Activated B cell treated with CpG ODN at 0.5 μM for 24 hours (primary cell): ENCODE measurements at regions not wholly inside any gene's neighbourhood (a gene's known extent, or its start where the extent isn't known, plus 50 kb on each side); places are given as distances from the start of the nearest gene placed in this dataset.

Experiments used
- ATAC-seq: fragments of 200-7000 bp; cut with Tn5 transposase; one replicate; pipeline ENCODE4 v1.10.0; 2021; ENCODE audit warnings: low read depth, mild to moderate bottlenecking, moderate library complexity
- CTCF ChIA-PET: fragments of 350-600 bp; sonication (Branson Sonifier 250); formaldehyde crosslinking; loops from one replicate; lab custom pipeline; 2021; ENCODE audit warnings: antibody characterized with exemption; lab: Charles Lee
- POLR2A ChIA-PET: fragments of 350-600 bp; sonication (Branson Sonifier 250); formaldehyde crosslinking; loops from one replicate; lab custom pipeline; 2021; ENCODE audit warnings: antibody characterized with exemption; lab: Charles Lee
- DNase-seq: peaks from one replicate; pipeline ENCODE4 v3.0.0; 2022
- H3K27ac Mint-ChIP-seq: one replicate; pipeline ENCODE4 v1.8.0; 2020; ENCODE audit warnings: mixed read lengths
- H3K27me3 Mint-ChIP-seq: one replicate; pipeline ENCODE4 v1.8.0; 2021; ENCODE audit warnings: mixed read lengths
- H3K36me3 Mint-ChIP-seq: one replicate; pipeline ENCODE4 v1.8.0; 2021; ENCODE audit warnings: low read depth, mixed read lengths
- H3K4me1 Mint-ChIP-seq: one replicate; pipeline ENCODE4 v1.8.0; 2021; ENCODE audit warnings: mixed read lengths
- H3K4me3 Mint-ChIP-seq: one replicate; pipeline ENCODE4 v1.8.0; 2020; ENCODE audit warnings: mild to moderate bottlenecking, mixed read lengths
- H3K9me3 Mint-ChIP-seq: one replicate; pipeline ENCODE4 v1.8.0; 2020; ENCODE audit warnings: mixed read lengths
- intact Hi-C: fragments of 100-400 bp; cut with micrococcal nuclease; formaldehyde crosslinking; loops from one replicate; pipeline ENCODE4 v1.15.1; 2024
- TF ChIP-seq, protein P1 (sequence below): fragments of 200-600 bp; IDR thresholded peaks from one replicate; pipeline ENCODE4 v1.8.0; 2022; ENCODE audit warnings: antibody characterized with exemption, mild to moderate bottlenecking

GRCh38 chr5:52597625-52598024, 190.1 kb upstream of the ITGA1 start:
- ATAC-seq (no peak), DNase-seq (no peak)
- H3K27ac Mint-ChIP-seq = no peak overlapping the region
- TF ChIP-seq, protein P1, sequence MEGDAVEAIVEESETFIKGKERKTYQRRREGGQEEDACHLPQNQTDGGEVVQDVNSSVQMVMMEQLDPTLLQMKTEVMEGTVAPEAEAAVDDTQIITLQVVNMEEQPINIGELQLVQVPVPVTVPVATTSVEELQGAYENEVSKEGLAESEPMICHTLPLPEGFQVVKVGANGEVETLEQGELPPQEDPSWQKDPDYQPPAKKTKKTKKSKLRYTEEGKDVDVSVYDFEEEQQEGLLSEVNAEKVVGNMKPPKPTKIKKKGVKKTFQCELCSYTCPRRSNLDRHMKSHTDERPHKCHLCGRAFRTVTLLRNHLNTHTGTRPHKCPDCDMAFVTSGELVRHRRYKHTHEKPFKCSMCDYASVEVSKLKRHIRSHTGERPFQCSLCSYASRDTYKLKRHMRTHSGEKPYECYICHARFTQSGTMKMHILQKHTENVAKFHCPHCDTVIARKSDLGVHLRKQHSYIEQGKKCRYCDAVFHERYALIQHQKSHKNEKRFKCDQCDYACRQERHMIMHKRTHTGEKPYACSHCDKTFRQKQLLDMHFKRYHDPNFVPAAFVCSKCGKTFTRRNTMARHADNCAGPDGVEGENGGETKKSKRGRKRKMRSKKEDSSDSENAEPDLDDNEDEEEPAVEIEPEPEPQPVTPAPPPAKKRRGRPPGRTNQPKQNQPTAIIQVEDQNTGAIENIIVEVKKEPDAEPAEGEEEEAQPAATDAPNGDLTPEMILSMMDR = no peak
- POLR2A ChIA-PET = no interaction called here
- no peaks in the 10 kb centered on the region for H3K9me3 Mint-ChIP-seq
- no peaks in the 10 kb centered on the region for H3K4me1 Mint-ChIP-seq
- CTCF ChIA-PET = no interaction called here
- intact Hi-C loops = no loop called here
- no peak overlapping the region for H3K4me3 Mint-ChIP-seq
- no peaks in the 10 kb centered on the region for H3K36me3 Mint-ChIP-seq
- H3K27me3 Mint-ChIP-seq = no peaks in the 10 kb centered on the region

GRCh38 chr5:52598968-52599367, 188.7 kb upstream of the ITGA1 start:
- Mint-ChIP-seq H3K36me3 (no peaks in the 10 kb centered on the region), H3K4me3 (no peak overlapping the region), H3K9me3 (no peaks in the 10 kb centered on the region), H3K27ac (no peak overlapping the region), H3K27me3 (no peaks in the 10 kb centered on the region), H3K4me1 (no peaks in the 10 kb centered on the region)
- ChIA-PET POLR2A (no interaction called here), CTCF (no interaction called here)
- intact Hi-C loops = no loop called here
- TF ChIP-seq, protein P1 = no peak
- ATAC-seq (no peak), DNase-seq (no peak)

DNA sequence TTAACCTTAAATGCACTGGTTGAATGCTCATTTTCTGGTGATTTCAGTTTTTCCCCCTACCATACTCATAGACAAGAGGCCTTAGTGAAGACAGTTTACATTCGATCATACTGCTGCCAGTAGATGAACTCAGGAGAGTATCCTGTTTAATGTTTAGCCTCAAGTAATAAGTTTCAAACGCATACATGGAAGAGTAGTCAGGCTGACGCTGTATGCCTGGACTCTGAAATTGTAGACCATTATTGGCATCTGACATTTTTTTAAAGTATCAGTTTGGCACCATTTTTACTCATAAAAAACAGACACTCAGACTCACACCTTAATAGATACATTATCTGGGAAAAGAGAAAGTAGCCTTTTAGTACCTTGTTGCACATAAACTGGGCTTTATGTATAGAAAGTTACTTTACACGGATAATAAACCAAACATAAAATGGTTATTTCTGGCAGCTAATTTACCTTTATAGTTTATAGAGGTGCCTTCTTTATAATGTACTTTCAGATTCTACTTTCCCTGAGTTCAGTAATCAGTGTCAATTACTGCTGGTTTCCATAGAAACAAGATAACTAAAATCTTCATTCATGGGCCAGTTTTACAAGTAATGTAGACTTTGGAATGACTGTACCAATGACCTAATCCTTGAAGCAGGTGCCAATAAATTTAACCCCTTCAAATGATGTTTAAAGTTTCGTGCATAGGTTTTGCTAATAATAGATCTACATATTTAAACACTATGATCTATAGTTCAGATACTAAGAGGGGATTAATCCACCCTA, 183.8 kb upstream of the ITGA1 start:
- ATAC-seq = no peak
- H3K4me1 Mint-ChIP-seq = no peaks in the 10 kb centered on the region
- no peak overlapping the region for H3K4me3 Mint-ChIP-seq
- CTCF ChIA-PET = no interaction called here
- H3K36me3 Mint-ChIP-seq = no peaks in the 10 kb centered on the region
- POLR2A ChIA-PET = no interaction called here
- no peak for DNase-seq
- intact Hi-C loops = no loop called here
- TF ChIP-seq, protein P1 = no peak
- no peak overlapping the region for H3K27ac Mint-ChIP-seq
- H3K9me3 Mint-ChIP-seq = no peaks in the 10 kb centered on the region
- H3K27me3 Mint-ChIP-seq = no peaks in the 10 kb centered on the region

DNA sequence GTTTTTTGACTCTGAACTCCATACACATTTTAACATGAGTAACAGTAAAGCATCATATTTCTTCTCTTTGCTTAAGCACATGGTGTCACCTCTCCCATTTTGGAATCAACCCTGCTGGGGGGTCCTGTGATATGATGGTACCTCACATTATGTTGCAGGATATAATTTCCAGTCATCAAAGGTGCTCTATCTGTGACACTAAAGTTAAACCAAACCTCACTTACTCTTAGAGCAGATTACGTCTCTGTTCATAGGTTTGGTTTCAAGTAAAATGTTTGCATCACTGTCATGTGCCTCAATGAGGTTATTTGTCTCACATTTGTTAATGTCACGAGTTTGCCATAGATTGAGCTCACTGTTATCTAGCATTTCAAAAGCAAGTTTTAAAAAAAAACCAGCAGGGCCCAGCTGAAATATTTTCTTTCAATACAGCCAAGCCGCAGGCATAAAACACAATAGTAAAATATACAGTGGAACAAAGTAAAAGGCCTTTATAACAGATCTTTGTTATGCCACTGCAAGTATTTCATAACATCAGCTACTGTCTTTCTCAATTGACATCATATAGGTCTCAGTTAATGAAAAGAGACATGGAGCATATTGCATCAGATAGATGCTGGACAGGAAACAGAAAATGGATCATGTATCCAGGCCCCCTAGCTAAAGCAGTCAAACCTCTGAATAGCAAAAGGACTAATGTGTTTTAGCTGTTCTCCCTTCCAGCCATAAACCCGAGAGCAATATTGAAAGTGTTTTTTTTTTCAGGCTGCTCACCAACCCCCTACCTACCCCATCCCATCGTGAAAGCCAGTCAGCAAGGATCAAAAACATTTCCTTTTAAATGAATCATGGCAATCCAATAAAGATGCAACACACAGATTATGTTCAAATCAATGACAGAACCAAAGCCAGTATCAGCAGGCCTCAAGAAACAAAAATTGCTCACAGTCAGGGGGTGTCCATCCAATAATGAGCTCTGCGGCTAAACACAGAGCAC, 182.1 kb upstream of the ITGA1 start:
- peaks cover 2% of the 10 kb centered on the region for H3K9me3 Mint-ChIP-seq
- DNase-seq (no peak), ATAC-seq (no peak)
- intact Hi-C loops = no loop called here
- POLR2A ChIA-PET = no interaction called here
- H3K27ac Mint-ChIP-seq = no peak overlapping the region
- TF ChIP-seq, protein P1 = no peak
- no peaks in the 10 kb centered on the region for H3K4me1 Mint-ChIP-seq
- no peaks in the 10 kb centered on the region for H3K36me3 Mint-ChIP-seq
- CTCF ChIA-PET = no interaction called here
- no peaks in the 10 kb centered on the region for H3K27me3 Mint-ChIP-seq
- H3K4me3 Mint-ChIP-seq = no peak overlapping the region

DNA sequence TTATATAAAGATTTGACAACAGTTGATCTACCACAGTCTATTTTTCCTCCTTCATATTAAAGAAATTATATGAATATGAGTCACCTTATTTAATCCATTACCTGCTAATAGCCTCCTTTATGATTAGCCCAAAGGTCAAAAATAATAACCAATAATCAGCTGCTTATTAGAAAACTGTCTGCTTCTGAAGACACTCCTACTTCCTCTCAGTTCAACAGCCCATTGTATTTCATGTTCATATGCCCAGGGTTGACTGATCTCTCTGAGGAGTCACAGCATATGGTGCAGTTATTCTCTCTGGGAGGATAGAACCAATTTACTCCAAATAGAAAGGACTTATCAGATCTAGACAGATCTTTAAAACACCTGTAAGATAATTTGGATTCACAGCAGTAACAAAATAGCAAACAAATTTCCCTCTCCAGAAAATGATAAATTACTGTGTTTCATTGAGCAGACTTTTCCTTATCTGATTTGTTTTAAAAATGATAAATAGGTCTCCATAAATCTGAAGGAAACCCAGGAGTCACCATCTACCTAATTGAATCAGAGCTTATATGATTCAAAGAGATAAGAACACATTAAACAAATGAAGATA, 180.4 kb upstream of the ITGA1 start:
- no peak overlapping the region for H3K4me3 Mint-ChIP-seq
- CTCF ChIA-PET = no interaction called here
- H3K9me3 Mint-ChIP-seq = peaks cover 2% of the 10 kb centered on the region
- POLR2A ChIA-PET = no interaction called here
- no peak for ATAC-seq
- H3K27ac Mint-ChIP-seq = no peak overlapping the region
- no peaks in the 10 kb centered on the region for H3K27me3 Mint-ChIP-seq
- no peaks in the 10 kb centered on the region for H3K36me3 Mint-ChIP-seq
- H3K4me1 Mint-ChIP-seq = no peaks in the 10 kb centered on the region
- intact Hi-C loops = no loop called here
- TF ChIP-seq, protein P1 = no peak
- no peak for DNase-seq
